ENCODE measurements at regions not wholly inside any gene's neighbourhood (a gene's known extent, or its start where the extent isn't known, plus 50 kb on each side); places are given as distances from the start of the nearest gene placed in this dataset.

- H3K4me3 ChIP-seq (ENCODE audit: low read depth, low read length): no peak overlapping the region
- TF ChIP-seq CTCF (IDR thresholded peaks at IDR 0.05; ENCODE audit: low read depth, low read length, missing control alignments): peak; percentile 56
- in situ Hi-C loops (cut with HindIII; ENCODE audit: low sequenced_read_pairs): no loop called here
- DNase-seq (ENCODE audit: low read depth): no peak
These were observed 224.2 kb downstream of the NFATC2 start for GRCh38 chr20:51318058-51318949.

- no peak overlapping the region for H3K4me3 ChIP-seq (ENCODE audit: low read depth, low read length)
- no peak for DNase-seq (ENCODE audit: low read depth)
- no peak for TF ChIP-seq CTCF (IDR thresholded peaks at IDR 0.05; ENCODE audit: low read depth, low read length, missing control alignments)
- in situ Hi-C loops (cut with HindIII; ENCODE audit: low sequenced_read_pairs): no loop called here
These were observed 227.1 kb downstream of the NFATC2 start for GRCh38 chr20:51315390-51315789.

GRCh38 chr20:51313358-51313827 is 229.1 kb downstream of the NFATC2 start:
- in situ Hi-C loops (cut with HindIII; ENCODE audit: low sequenced_read_pairs): no loop called here
- no peak for TF ChIP-seq CTCF (IDR thresholded peaks at IDR 0.05; ENCODE audit: low read depth, low read length, missing control alignments)
- no peak overlapping the region for H3K4me3 ChIP-seq (ENCODE audit: low read depth, low read length)
- no peak for DNase-seq (ENCODE audit: low read depth)

GRCh38 chr20:51312480-51312783 is 230.1 kb downstream of the NFATC2 start:
- no peak for TF ChIP-seq CTCF (IDR thresholded peaks at IDR 0.05; ENCODE audit: low read depth, low read length, missing control alignments)
- in situ Hi-C loops (cut with HindIII; ENCODE audit: low sequenced_read_pairs): no loop called here
- no peak overlapping the region for H3K4me3 ChIP-seq (ENCODE audit: low read depth, low read length)
- DNase-seq (ENCODE audit: low read depth): no peak

GRCh38 chr20:51311636-51312479 is 230.7 kb downstream of the NFATC2 start:
- no peak for TF ChIP-seq CTCF (IDR thresholded peaks at IDR 0.05; ENCODE audit: low read depth, low read length, missing control alignments)
- no peak overlapping the region for H3K4me3 ChIP-seq (ENCODE audit: low read depth, low read length)
- in situ Hi-C loops (cut with HindIII; ENCODE audit: low sequenced_read_pairs): no loop called here
- DNase-seq (ENCODE audit: low read depth): no peak

- in situ Hi-C loops (cut with HindIII; ENCODE audit: low sequenced_read_pairs): no loop called here
- no peak overlapping the region for H3K4me3 ChIP-seq (ENCODE audit: low read depth, low read length)
- TF ChIP-seq CTCF (IDR thresholded peaks at IDR 0.05; ENCODE audit: low read depth, low read length, missing control alignments): no peak
- DNase-seq (ENCODE audit: low read depth): no peak
These were observed 232.3 kb downstream of the NFATC2 start for GRCh38 chr20:51310216-51310615.

Measured in astrocyte of the cerebellum (primary cell).